HG03575 (cell line): ENCODE measurements at regions not wholly inside any gene's neighbourhood (a gene's known extent, or its start where the extent isn't known, plus 50 kb on each side); places are given as distances from the start of the nearest gene placed in this dataset.

Experiments
- ATAC-seq: cut with Tn5 transposase; IDR thresholded peaks from one replicate; pipeline ENCODE4 v1.9.1; 2021; ENCODE audit not compliant: unreplicated experiment, insufficient number of reproducible peaks, low FRiP score; ENCODE audit errors: extremely low read depth

- ATAC-seq = no peak
Observed at GRCh38 chr18:24710474-24710873, 250.0 kb downstream of the HRH4 start.

GRCh38 chr18:24719791-24720190 lies 259.4 kb downstream of the HRH4 start:
- no peak for ATAC-seq

GRCh38 chr18:24721388-24721787 lies 261.0 kb downstream of the HRH4 start:
- ATAC-seq = no peak

GRCh38 chr18:24725644-24726415 lies 265.4 kb downstream of the HRH4 start:
- no peak for ATAC-seq

GRCh38 chr18:24726727-24727492 lies 266.5 kb downstream of the HRH4 start:
- no peak for ATAC-seq

- no peak for ATAC-seq
Observed at GRCh38 chr18:24727685-24728084, 267.2 kb downstream of the HRH4 start.

GRCh38 chr18:24731158-24731557 lies 270.7 kb downstream of the HRH4 start:
- no peak for ATAC-seq

- ATAC-seq = no peak
Observed at GRCh38 chr18:24731981-24732380, 271.5 kb downstream of the HRH4 start.

GRCh38 chr18:24734058-24734457 lies 273.6 kb downstream of the HRH4 start:
- ATAC-seq = no peak

- no peak for ATAC-seq
Observed at GRCh38 chr18:24735624-24736231, 275.3 kb downstream of the HRH4 start.

GRCh38 chr18:24736662-24737330 lies 276.4 kb downstream of the HRH4 start:
- no peak for ATAC-seq

GRCh38 chr18:24740829-24741228 lies 280.4 kb downstream of the HRH4 start:
- no peak for ATAC-seq

- no peak for ATAC-seq
Observed at GRCh38 chr18:24741321-24741720, 280.9 kb downstream of the HRH4 start.

GRCh38 chr18:24741965-24742724 lies 281.7 kb downstream of the HRH4 start:
- ATAC-seq = no peak

GRCh38 chr18:24754583-24755253 lies 294.3 kb downstream of the HRH4 start:
- ATAC-seq = no peak

- ATAC-seq = no peak
Observed at GRCh38 chr18:24756385-24756784, 295.9 kb downstream of the HRH4 start.

- no peak for ATAC-seq
Observed at GRCh38 chr18:24757134-24757533, 296.7 kb downstream of the HRH4 start.

GRCh38 chr18:24761765-24762164 lies 301.3 kb downstream of the HRH4 start:
- no peak for ATAC-seq
